K562 (cell line): ENCODE measurements at regions not wholly inside any gene's neighbourhood (a gene's known extent, or its start where the extent isn't known, plus 50 kb on each side); places are given as distances from the start of the nearest gene placed in this dataset.

Experiments used
- ATAC-seq: fragments of 200-7000 bp; cut with Tn5 transposase; 3 replicates; pipeline ENCODE4 v1.9.1; 2020; ENCODE audit warnings: moderate library complexity
- BruUV-seq: library from RNA; stranded (reverse); fragments of 400-500 nt; replicated peaks from 2 replicates; lab custom pipeline; 2021; lab: Mats Ljungman, UMichigan
- CTCF ChIA-PET: fragments of 300-600 bp; formaldehyde crosslinking; extraction: SDS; loops from one replicate; lab custom pipeline; 2021; ENCODE audit warnings: low intra/inter-chr PET ratio; lab: Yijun Ruan, JAX
- POLR2A ChIA-PET: fragments of 300-600, 350-650 bp; sonication (Branson Sonifier 250); formaldehyde crosslinking; extraction: SDS; loops from one replicate; lab custom pipeline; 2021; ENCODE audit warnings: antibody characterized with exemption, inconsistent platforms; lab: Yijun Ruan, JAX
- DNase-seq, 4 experiments: peaks; one replicate each; pipeline versions ENCODE4 v3.0.0 to v3.0.0-alpha.2; 2011 to 2018; ENCODE audit warnings: low spot score in 3 of 4, mixed read lengths in 3 of 4; ENCODE audit errors: extremely low read depth in 1 of 4
- FAIRE-seq: peaks from 2 replicates; lab custom pipeline; 2011; peaks lifted over from hg19 to GRCh38; lab: Jason Lieb, UNC
- H2AFZ ChIP-seq: 2 replicates; pipeline ENCODE4 v1.6.0; 2011; ENCODE audit warnings: low read depth, low read length, control low read depth, inconsistent platforms
- H3K27ac ChIP-seq: fragments of 200-600 bp; 3 replicates; pipeline ENCODE4 v1.8.0; 2011; ENCODE audit warnings: low read depth, mild to moderate bottlenecking, control low read depth, inconsistent platforms, low read length, moderate library complexity, mixed read lengths; ENCODE audit errors: extremely low read depth
- H3K27me3 ChIP-seq, 2 experiments: fragments of 300-600 bp in 1 of 2; 2 replicates in 1 of 2; 3 replicates in 1 of 2; pipeline versions ENCODE4 v1.6.0 to v1.8.0; 2011; ENCODE audit warnings: inconsistent platforms in 2 of 2, low read length in 2 of 2, mild to moderate bottlenecking in 1 of 2, mixed read lengths in 1 of 2, moderate library complexity in 1 of 2; ENCODE audit not compliant: control insufficient read depth in 2 of 2, insufficient read depth in 2 of 2
- H3K36me3 ChIP-seq: fragments of 300-600 bp; 3 replicates; pipeline ENCODE4 v1.8.0; 2011; ENCODE audit warnings: mild to moderate bottlenecking, low read length, inconsistent platforms; ENCODE audit not compliant: control insufficient read depth, insufficient read depth
- H3K4me1 ChIP-seq, 2 experiments: fragments of 200-600 bp in 1 of 2; replicated peaks in 1 of 2; 2 replicates in 1 of 2; 3 replicates in 1 of 2; pipeline versions ENCODE4 v1.5.1 to v1.8.0; 2011; ENCODE audit warnings: inconsistent platforms in 2 of 2, low read length in 2 of 2, mild to moderate bottlenecking in 1 of 2, mixed read lengths in 1 of 2, moderate library complexity in 1 of 2; ENCODE audit not compliant: control insufficient read depth in 2 of 2, insufficient read depth in 2 of 2
- H3K4me2 ChIP-seq: 2 replicates; pipeline ENCODE4 v1.6.1; 2011; ENCODE audit warnings: low read length, control low read depth, inconsistent platforms, mixed read lengths; ENCODE audit not compliant: insufficient read depth
- H3K4me3 ChIP-seq: fragments of 200-600 bp; sonication (generic), shearing (Covaris generic); 2 replicates; pipeline ENCODE4 v1.5.1; 2016; ENCODE audit warnings: control low read depth, inconsistent platforms
- H3K79me2 ChIP-seq: fragments of 200-600 bp; 3 replicates; pipeline ENCODE4 v1.8.0; 2011; ENCODE audit warnings: low read length, inconsistent platforms; ENCODE audit not compliant: control insufficient read depth, insufficient read depth
- H3K9ac ChIP-seq, 2 experiments: 2 replicates each; pipeline versions ENCODE4 v1.6.0 to v1.6.1; 2011; ENCODE audit warnings: low read depth in 2 of 2, low read length in 2 of 2, control low read depth in 1 of 2, inconsistent platforms in 1 of 2, mild to moderate bottlenecking in 1 of 2, mixed read lengths in 1 of 2; ENCODE audit not compliant: insufficient read depth in 1 of 2
- H3K9me1 ChIP-seq: one replicate; pipeline ENCODE4 v1.6.0; 2011; ENCODE audit warnings: inconsistent platforms, mild to moderate bottlenecking, low read length, moderate library complexity; ENCODE audit not compliant: control insufficient read depth, insufficient read depth
- H3K9me3 ChIP-seq: replicated peaks from 2 replicates; pipeline ENCODE4 v1.5.1; 2011; ENCODE audit warnings: low read depth, low read length, inconsistent platforms; ENCODE audit not compliant: control insufficient read depth, insufficient read depth
- H4K20me1 ChIP-seq: replicated peaks from 2 replicates; pipeline ENCODE4 v1.6.1; 2011; ENCODE audit warnings: low read length, inconsistent platforms, mixed read lengths; ENCODE audit not compliant: control insufficient read depth, insufficient read depth
- ASH1L ChIP-seq: fragments of 450-650 bp; IDR thresholded peaks from 2 replicates; pipeline ENCODE4 v1.6.1; 2018; ENCODE audit warnings: borderline replicate concordance, mild to moderate bottlenecking, low read depth; ENCODE audit not compliant: partially characterized antibody
- XRCC3 ChIP-seq: fragments of 450-650 bp; IDR thresholded peaks from 2 replicates; pipeline ENCODE4 v1.6.1; 2017; ENCODE audit warnings: mild to moderate bottlenecking, moderate library complexity
- WGBS: fragments of 100-300 bp; shearing (Covaris generic); methylation state at CpG from one replicate; pipeline ENCODE4 v1.1.6; 2016; ENCODE audit warnings: low coverage, mixed read lengths; ENCODE audit not compliant: insufficient coverage; ENCODE audit errors: missing lambda C conversion rate; 5-methylcytosine and 5-hydroxymethylcytosine counted together
- in situ Hi-C: fragments of 300-500 bp; cut with MboI; formaldehyde crosslinking; loops from 4 replicates; pipeline ENCODE4 v1.15.0; 2018; ENCODE audit warnings: inconsistent platforms, mixed read lengths
- intact Hi-C: fragments of 100-400 bp; cut with micrococcal nuclease; formaldehyde crosslinking; loops from 2 replicates; pipeline ENCODE4 v1.14.2; 2022
- TF ChIP-seq, protein P1 (sequence below): sonication (generic); formaldehyde crosslinking; IDR thresholded peaks from 2 replicates; pipeline ENCODE4 v1.8.1; 2023; ENCODE audit warnings: mild to moderate bottlenecking, missing genetic modification reagents
- TF ChIP-seq, protein P2 (sequence below): sonication (generic); formaldehyde crosslinking; IDR thresholded peaks from 2 replicates; pipeline ENCODE4 v1.8.0; 2023; ENCODE audit warnings: missing genetic modification reagents, mild to moderate bottlenecking, borderline replicate concordance
- TF ChIP-seq, protein P3 (sequence below): fragments of 250-450 bp; sonication (Bioruptor Pico); IDR thresholded peaks from 2 replicates; pipeline ENCODE4 v1.5.0; 2022; ENCODE audit warnings: mild to moderate bottlenecking

DNA sequence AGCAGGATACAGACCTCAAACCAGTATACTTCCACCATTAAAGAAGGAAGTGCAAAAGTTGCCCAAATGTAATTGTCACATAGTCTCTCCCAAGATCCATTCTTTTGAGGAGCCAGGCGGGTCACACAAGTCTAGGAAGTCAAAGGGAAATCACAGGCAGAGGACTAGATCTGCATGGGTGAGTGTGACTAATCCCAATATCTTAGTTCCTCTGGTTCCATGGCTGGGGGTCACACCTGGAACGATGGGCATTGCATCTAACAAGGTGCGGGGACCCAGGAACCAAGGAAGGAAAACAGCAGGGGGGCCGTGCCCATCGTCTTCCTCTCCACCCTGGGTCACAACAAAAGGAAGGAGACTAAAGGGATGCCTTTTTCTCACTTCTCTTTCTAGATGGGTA is 1138.8 kb downstream of the XPNPEP1 start:
- CTCF ChIA-PET: no interaction called here
- Histone ChIP-seq H3K27me3 (no peaks in the 10 kb centered on the region), H3K4me2 (no peak overlapping the region), H3K9ac (no peak overlapping the region), H3K9me3 (no peaks in the 10 kb centered on the region), H2AFZ (no peak overlapping the region), H3K36me3 (no peaks in the 10 kb centered on the region), H3K79me2 (no peaks in the 10 kb centered on the region), H3K4me1 (no peaks in the 10 kb centered on the region), H3K27ac (no peak overlapping the region), H3K4me3 (no peak overlapping the region), H3K9me1 (no peaks in the 10 kb centered on the region), H4K20me1 (no peaks in the 10 kb centered on the region)
- in situ Hi-C loops: no loop called here
- DNase-seq (no peak), ATAC-seq (no peak), FAIRE-seq (no peak)
- TF ChIP-seq, protein P1, sequence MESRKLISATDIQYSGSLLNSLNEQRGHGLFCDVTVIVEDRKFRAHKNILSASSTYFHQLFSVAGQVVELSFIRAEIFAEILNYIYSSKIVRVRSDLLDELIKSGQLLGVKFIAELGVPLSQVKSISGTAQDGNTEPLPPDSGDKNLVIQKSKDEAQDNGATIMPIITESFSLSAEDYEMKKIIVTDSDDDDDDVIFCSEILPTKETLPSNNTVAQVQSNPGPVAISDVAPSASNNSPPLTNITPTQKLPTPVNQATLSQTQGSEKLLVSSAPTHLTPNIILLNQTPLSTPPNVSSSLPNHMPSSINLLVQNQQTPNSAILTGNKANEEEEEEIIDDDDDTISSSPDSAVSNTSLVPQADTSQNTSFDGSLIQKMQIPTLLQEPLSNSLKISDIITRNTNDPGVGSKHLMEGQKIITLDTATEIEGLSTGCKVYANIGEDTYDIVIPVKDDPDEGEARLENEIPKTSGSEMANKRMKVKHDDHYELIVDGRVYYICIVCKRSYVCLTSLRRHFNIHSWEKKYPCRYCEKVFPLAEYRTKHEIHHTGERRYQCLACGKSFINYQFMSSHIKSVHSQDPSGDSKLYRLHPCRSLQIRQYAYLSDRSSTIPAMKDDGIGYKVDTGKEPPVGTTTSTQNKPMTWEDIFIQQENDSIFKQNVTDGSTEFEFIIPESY: no peak
- TF ChIP-seq ASH1L: no peak
- TF ChIP-seq, protein P2, sequence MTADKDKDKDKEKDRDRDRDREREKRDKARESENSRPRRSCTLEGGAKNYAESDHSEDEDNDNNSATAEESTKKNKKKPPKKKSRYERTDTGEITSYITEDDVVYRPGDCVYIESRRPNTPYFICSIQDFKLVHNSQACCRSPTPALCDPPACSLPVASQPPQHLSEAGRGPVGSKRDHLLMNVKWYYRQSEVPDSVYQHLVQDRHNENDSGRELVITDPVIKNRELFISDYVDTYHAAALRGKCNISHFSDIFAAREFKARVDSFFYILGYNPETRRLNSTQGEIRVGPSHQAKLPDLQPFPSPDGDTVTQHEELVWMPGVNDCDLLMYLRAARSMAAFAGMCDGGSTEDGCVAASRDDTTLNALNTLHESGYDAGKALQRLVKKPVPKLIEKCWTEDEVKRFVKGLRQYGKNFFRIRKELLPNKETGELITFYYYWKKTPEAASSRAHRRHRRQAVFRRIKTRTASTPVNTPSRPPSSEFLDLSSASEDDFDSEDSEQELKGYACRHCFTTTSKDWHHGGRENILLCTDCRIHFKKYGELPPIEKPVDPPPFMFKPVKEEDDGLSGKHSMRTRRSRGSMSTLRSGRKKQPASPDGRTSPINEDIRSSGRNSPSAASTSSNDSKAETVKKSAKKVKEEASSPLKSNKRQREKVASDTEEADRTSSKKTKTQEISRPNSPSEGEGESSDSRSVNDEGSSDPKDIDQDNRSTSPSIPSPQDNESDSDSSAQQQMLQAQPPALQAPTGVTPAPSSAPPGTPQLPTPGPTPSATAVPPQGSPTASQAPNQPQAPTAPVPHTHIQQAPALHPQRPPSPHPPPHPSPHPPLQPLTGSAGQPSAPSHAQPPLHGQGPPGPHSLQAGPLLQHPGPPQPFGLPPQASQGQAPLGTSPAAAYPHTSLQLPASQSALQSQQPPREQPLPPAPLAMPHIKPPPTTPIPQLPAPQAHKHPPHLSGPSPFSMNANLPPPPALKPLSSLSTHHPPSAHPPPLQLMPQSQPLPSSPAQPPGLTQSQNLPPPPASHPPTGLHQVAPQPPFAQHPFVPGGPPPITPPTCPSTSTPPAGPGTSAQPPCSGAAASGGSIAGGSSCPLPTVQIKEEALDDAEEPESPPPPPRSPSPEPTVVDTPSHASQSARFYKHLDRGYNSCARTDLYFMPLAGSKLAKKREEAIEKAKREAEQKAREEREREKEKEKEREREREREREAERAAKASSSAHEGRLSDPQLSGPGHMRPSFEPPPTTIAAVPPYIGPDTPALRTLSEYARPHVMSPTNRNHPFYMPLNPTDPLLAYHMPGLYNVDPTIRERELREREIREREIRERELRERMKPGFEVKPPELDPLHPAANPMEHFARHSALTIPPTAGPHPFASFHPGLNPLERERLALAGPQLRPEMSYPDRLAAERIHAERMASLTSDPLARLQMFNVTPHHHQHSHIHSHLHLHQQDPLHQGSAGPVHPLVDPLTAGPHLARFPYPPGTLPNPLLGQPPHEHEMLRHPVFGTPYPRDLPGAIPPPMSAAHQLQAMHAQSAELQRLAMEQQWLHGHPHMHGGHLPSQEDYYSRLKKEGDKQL (CRISPR knock-in tag): no peak
- TF ChIP-seq, protein P3, sequence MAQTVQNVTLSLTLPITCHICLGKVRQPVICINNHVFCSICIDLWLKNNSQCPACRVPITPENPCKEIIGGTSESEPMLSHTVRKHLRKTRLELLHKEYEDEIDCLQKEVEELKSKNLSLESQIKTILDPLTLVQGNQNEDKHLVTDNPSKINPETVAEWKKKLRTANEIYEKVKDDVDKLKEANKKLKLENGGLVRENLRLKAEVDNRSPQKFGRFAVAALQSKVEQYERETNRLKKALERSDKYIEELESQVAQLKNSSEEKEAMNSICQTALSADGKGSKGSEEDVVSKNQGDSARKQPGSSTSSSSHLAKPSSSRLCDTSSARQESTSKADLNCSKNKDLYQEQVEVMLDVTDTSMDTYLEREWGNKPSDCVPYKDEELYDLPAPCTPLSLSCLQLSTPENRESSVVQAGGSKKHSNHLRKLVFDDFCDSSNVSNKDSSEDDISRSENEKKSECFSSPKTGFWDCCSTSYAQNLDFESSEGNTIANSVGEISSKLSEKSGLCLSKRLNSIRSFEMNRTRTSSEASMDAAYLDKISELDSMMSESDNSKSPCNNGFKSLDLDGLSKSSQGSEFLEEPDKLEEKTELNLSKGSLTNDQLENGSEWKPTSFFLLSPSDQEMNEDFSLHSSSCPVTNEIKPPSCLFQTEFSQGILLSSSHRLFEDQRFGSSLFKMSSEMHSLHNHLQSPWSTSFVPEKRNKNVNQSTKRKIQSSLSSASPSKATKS: no peak
- no peak for TF ChIP-seq XRCC3
- intact Hi-C loops: no loop called here
- BruUV-seq: no TSS peak
- WGBS: 0% methylated on average over 1 of the region's 5 CpGs
- POLR2A ChIA-PET: no interaction called here
